Esophagus muscularis mucosa (tissue), 4 donors: ENCODE measurements at regions not wholly inside any gene's neighbourhood (a gene's known extent, or its start where the extent isn't known, plus 50 kb on each side); places are given as distances from the start of the nearest gene placed in this dataset.
"Not testable (repeated sequence)": the region's sequence is repeated elsewhere in the genome, so short reads cannot be mapped to it uniquely, and the experiment has no call there.

Experiments used
- DNase-seq: peaks from one replicate; pipeline ENCODE4 v3.0.0-alpha.2; 2017; ENCODE audit errors: extremely low spot score
- H3K27ac ChIP-seq, 4 donors: fragments of 200-600 bp; sonication (generic); replicated peaks in 1 of 4; 1 replicate in 3 of 4; 2 replicates in 1 of 4; pipeline ENCODE4 v1.5.1; 2016 to 2019; ENCODE audit warnings: mild to moderate bottlenecking in 1 of 4
- H3K27me3 ChIP-seq, 4 donors: fragments of 200-600 bp; sonication (generic); one replicate each; pipeline versions ENCODE4 v1.5.1 to v1.6.0; 2016 to 2019
- H3K36me3 ChIP-seq, 4 donors: fragments of 200-600 bp; sonication (generic); one replicate each; pipeline ENCODE4 v1.5.1; 2016 to 2019
- H3K4me1 ChIP-seq, 4 donors: fragments of 200-600 bp; sonication (generic); one replicate each; pipeline ENCODE4 v1.5.1; 2016 to 2019
- H3K4me3 ChIP-seq, 4 donors: fragments of 200-600 bp; sonication (generic); 1 replicate in 2 of 4; 2 replicates in 2 of 4; pipeline ENCODE4 v1.5.1; 2016 to 2019; ENCODE audit warnings: mild to moderate bottlenecking in 4 of 4, moderate library complexity in 1 of 4
- H3K9me3 ChIP-seq, 4 donors: fragments of 200-600 bp; sonication (generic); 1 replicate in 3 of 4; 2 replicates in 1 of 4; pipeline ENCODE4 v1.5.1; 2016 to 2019
- EP300 ChIP-seq: sonication (generic); formaldehyde crosslinking; IDR thresholded peaks from one replicate; pipeline ENCODE4 v1.6.1; 2017; ENCODE audit warnings: antibody characterized with exemption
- POLR2A ChIP-seq: fragments of 450-650 bp; IDR thresholded peaks from one replicate; pipeline ENCODE4 v1.6.1; 2017; ENCODE audit warnings: antibody characterized with exemption, moderate library complexity, mild to moderate bottlenecking, low read depth
- POLR2AphosphoS5 ChIP-seq, 2 donors: sonication (generic); formaldehyde crosslinking; IDR thresholded peaks; one replicate each; pipeline ENCODE4 v1.6.1; 2017; ENCODE audit warnings: antibody characterized with exemption in 2 of 2
- WGBS: methylation state at CpG from one replicate; pipeline ENCODE4 v1.1.5; 2018; 5-methylcytosine and 5-hydroxymethylcytosine counted together
- intact Hi-C: fragments of 100-400 bp; cut with DNase I; formaldehyde crosslinking; loops from one replicate; pipeline ENCODE4 v1.15.1; 2023
- TF ChIP-seq, protein P1 (sequence below), 3 experiments: fragments of 200-600 bp in 2 of 3; fragments of 450-650 bp in 1 of 3; sonication (generic) in 2 of 3; IDR thresholded peaks; one replicate each; pipeline ENCODE4 v1.5.1; 2017 to 2019; ENCODE audit warnings: antibody characterized with exemption in 3 of 3, mild to moderate bottlenecking in 2 of 3, moderate library complexity in 1 of 3

DNA sequence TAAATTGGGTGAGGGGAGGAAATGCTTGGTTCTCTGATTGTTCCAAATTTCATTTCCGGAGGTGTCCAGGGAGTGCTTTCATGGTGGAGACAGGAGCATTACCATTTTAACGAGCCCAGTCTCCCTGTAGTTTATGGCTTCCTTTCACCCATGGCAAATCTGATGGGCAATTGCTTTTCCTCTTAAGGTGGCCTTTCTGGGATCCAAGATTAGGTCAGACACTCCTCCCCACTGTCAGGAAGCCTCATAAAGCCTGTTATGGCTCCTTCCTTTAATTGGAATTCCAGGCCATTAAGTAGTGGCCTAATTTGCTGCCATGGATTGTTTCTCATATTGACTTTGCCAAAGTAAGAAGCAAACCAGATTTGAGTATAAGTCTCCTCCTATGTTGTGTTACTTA lies 157.8 kb downstream of the PDCD6IP start:
- WGBS, result 86% methylated on average over 2 of the region's 2 CpGs
- H3K36me3 ChIP-seq, result no peaks in the 10 kb centered on the region
- H3K27ac ChIP-seq, result no peak overlapping the region
- H3K4me1 ChIP-seq, result no peaks in the 10 kb centered on the region
- no peak overlapping the region for H3K4me3 ChIP-seq
- TF ChIP-seq POLR2AphosphoS5 (IDR thresholded peaks at IDR 0.05) (no peak), POLR2A (no peak), EP300 (no peak)
- TF ChIP-seq, protein P1, sequence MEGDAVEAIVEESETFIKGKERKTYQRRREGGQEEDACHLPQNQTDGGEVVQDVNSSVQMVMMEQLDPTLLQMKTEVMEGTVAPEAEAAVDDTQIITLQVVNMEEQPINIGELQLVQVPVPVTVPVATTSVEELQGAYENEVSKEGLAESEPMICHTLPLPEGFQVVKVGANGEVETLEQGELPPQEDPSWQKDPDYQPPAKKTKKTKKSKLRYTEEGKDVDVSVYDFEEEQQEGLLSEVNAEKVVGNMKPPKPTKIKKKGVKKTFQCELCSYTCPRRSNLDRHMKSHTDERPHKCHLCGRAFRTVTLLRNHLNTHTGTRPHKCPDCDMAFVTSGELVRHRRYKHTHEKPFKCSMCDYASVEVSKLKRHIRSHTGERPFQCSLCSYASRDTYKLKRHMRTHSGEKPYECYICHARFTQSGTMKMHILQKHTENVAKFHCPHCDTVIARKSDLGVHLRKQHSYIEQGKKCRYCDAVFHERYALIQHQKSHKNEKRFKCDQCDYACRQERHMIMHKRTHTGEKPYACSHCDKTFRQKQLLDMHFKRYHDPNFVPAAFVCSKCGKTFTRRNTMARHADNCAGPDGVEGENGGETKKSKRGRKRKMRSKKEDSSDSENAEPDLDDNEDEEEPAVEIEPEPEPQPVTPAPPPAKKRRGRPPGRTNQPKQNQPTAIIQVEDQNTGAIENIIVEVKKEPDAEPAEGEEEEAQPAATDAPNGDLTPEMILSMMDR (IDR thresholded peaks at IDR 0.05), result no peak
- intact Hi-C loops, result no loop called here
- no peaks in the 10 kb centered on the region for H3K9me3 ChIP-seq
- peak; percentile 60 for DNase-seq
- no peaks in the 10 kb centered on the region for H3K27me3 ChIP-seq

DNA sequence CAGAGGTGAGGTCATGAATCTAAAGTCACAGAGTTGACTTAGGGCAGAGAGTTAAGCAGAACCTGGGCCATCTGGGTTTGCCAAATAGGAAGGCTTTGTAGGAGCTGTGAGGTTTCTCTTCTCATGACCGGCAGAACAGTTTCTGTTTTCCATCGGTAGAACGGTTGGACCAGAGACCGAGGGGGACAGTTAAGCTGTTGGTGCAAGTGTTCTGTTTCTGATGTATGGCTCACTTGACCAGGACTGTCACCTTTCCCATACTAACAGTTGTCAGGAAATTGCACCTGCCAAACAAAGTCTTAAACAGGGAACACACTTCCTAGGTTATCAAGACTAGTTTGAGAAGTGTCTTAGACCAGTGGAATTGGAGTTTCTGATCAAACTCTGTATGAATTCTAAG lies 158.3 kb downstream of the PDCD6IP start:
- no peaks in the 10 kb centered on the region for H3K4me1 ChIP-seq
- no peaks in the 10 kb centered on the region for H3K27me3 ChIP-seq
- H3K4me3 ChIP-seq, result no peak overlapping the region
- peak; percentile 14 for DNase-seq
- WGBS, result 86% methylated on average over 4 of the region's 4 CpGs
- intact Hi-C loops, result no loop called here
- H3K27ac ChIP-seq, result no peak overlapping the region
- TF ChIP-seq EP300, result no peak
- no peak for TF ChIP-seq POLR2A
- no peak for TF ChIP-seq POLR2AphosphoS5 (IDR thresholded peaks at IDR 0.05)
- TF ChIP-seq, protein P1 (IDR thresholded peaks at IDR 0.05), result no peak
- no peaks in the 10 kb centered on the region for H3K9me3 ChIP-seq
- no peaks in the 10 kb centered on the region for H3K36me3 ChIP-seq

DNA sequence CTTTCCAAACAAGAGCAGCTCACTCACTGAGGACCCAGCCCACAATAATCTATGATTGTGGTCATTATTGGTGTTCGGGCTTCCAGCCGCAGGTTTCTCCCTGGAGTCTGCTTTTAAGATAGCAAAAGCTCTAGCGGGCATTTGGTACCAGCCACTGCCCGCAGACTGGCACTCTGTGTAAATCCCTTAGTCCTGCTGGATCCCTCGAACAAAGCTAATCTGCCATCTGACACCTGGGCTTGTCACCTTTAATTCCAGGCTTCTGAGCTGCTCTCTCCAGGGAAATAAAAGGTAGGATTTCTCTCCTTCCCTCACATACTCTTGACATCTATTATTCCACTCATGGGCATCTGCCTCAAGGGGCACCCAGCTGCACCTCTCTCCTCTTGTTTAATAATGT lies 158.7 kb downstream of the PDCD6IP start:
- no peaks in the 10 kb centered on the region for H3K36me3 ChIP-seq
- TF ChIP-seq, protein P1 (IDR thresholded peaks at IDR 0.05), result no peak
- TF ChIP-seq POLR2A, result no peak
- no peak for TF ChIP-seq POLR2AphosphoS5 (IDR thresholded peaks at IDR 0.05)
- TF ChIP-seq EP300, result no peak
- no peak overlapping the region for H3K27ac ChIP-seq
- whole genome bisulfite sequencing, result 79% methylated on average over 4 of the region's 5 CpGs
- H3K4me1 ChIP-seq, result no peaks in the 10 kb centered on the region
- no peaks in the 10 kb centered on the region for H3K27me3 ChIP-seq
- H3K9me3 ChIP-seq, result no peaks in the 10 kb centered on the region
- intact Hi-C loops, result no loop called here
- DNase-seq, result peak; percentile 79
- no peak overlapping the region for H3K4me3 ChIP-seq

DNA sequence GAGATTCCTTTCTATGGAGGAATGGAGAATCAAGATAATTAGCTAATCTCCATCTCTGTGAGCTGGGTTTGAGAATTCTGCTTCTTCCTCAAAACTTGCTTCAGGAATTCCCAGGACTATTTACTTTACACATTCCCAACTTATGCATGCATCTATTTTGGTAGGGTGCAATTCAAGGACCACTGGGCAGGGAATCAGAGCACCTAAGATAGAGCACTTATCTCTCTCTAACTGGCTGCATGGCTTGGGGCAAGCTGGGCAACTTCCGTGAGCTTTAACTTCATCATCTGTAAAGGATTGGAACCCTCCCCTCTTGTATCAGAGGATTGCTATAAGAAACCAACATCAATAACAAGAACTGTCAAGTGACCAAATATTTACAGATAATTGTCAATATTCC lies 160.2 kb downstream of the PDCD6IP start:
- intact Hi-C loops, result no loop called here
- no peak overlapping the region for H3K4me3 ChIP-seq
- 100% methylated on average over 1 of the region's 1 CpG for whole genome bisulfite sequencing
- DNase-seq, result peak; percentile 55
- no peaks in the 10 kb centered on the region for H3K4me1 ChIP-seq
- H3K36me3 ChIP-seq, result no peaks in the 10 kb centered on the region
- no peaks in the 10 kb centered on the region for H3K27me3 ChIP-seq
- no peak overlapping the region for H3K27ac ChIP-seq
- H3K9me3 ChIP-seq, result peaks cover 0 to 4% (median 0%) of the 10 kb centered on the region in 4 donors
- no peak for TF ChIP-seq POLR2AphosphoS5 (IDR thresholded peaks at IDR 0.05)
- TF ChIP-seq POLR2A, result no peak
- TF ChIP-seq EP300, result no peak
- TF ChIP-seq, protein P1 (IDR thresholded peaks at IDR 0.05), result no peak

DNA sequence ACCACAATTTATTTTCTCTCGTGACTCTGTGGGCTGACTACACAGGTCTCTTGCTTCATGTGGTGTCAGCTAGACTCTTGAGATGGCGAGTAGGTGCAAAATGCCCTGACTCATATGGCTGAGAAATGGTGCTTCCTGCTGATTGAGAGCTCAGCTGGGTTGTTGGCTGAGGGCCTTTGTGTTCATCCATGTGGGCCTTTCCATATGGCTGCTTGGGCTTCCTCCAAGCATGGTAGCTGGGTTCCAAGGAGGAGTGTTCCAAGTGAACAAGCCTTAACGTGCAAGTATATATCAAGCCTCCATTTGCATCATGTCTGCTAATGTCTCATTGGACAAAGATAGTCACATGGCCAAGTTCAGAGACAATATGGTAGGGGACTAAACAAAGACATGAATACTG lies 164.0 kb downstream of the PDCD6IP start:
- no peak overlapping the region for H3K4me3 ChIP-seq
- intact Hi-C loops, result no loop called here
- no peaks in the 10 kb centered on the region for H3K36me3 ChIP-seq
- WGBS, result 89% methylated on average over 3 of the region's 3 CpGs
- no peak for DNase-seq
- peaks cover 0 to 4% (median 2%) of the 10 kb centered on the region in 4 donors for H3K9me3 ChIP-seq
- TF ChIP-seq EP300 (no peak), POLR2AphosphoS5 (IDR thresholded peaks at IDR 0.05) (no peak), POLR2A (no peak)
- TF ChIP-seq, protein P1 (IDR thresholded peaks at IDR 0.05), result no peak
- no peaks in the 10 kb centered on the region for H3K4me1 ChIP-seq
- no peaks in the 10 kb centered on the region for H3K27me3 ChIP-seq
- H3K27ac ChIP-seq, result no peak overlapping the region

DNA sequence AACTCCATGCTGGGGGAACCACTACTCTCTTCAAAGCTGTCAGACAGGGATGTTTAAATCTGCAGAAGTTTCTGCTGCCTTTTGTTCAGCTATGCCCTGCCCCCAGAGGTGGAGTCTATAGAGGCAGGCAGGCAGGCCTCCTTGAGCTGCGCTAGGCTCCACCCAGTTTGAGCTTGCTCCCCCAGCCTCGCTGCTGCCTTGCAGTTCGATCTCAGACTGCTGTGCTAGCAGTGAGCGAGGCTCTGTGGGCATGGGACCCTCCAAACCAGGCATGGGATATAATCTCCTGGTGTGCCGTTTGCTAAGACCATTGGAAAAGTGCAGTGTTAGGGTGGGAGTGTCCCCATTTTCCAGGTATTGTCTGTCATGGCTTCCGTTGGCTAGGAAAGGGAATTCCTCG lies 171.8 kb downstream of the PDCD6IP start:
- H3K4me1 ChIP-seq, H3K4me3 ChIP-seq, DNase-seq, H3K27ac ChIP-seq, H3K27me3 ChIP-seq, intact Hi-C loops, H3K36me3 ChIP-seq: not testable (repeated sequence)
- 82% methylated on average over 5 of the region's 7 CpGs for WGBS
- peaks cover 0 to 12% (median 6%) of the 10 kb centered on the region in 4 donors for H3K9me3 ChIP-seq
